Upper lobe of right lung (tissue), 1 donor: ENCODE measurements at regions not wholly inside any gene's neighbourhood (a gene's known extent, or its start where the extent isn't known, plus 50 kb on each side); places are given as distances from the start of the nearest gene placed in this dataset.

ENCODE experiments used
- ATAC-seq: fragments of 200-7000 bp; cut with Tn5 transposase; one replicate; pipeline ENCODE4 v1.9.1; 2020; ENCODE audit warnings: mild to moderate bottlenecking, moderate library complexity
- DNase-seq: peaks from one replicate; pipeline ENCODE4 v3.0.0-alpha.2; 2020
- H3K27ac ChIP-seq: fragments of 200-600 bp; one replicate; pipeline ENCODE4 v1.8.0; 2022
- H3K27me3 ChIP-seq: fragments of 200-600 bp; one replicate; pipeline ENCODE4 v1.8.0; 2022; ENCODE audit warnings: mild to moderate bottlenecking
- H3K36me3 ChIP-seq: fragments of 200-600 bp; one replicate; pipeline ENCODE4 v1.8.0; 2022
- H3K4me1 ChIP-seq: fragments of 200-600 bp; one replicate; pipeline ENCODE4 v1.8.0; 2022
- H3K4me3 ChIP-seq: fragments of 200-600 bp; one replicate; pipeline ENCODE4 v1.8.0; 2022; ENCODE audit warnings: mild to moderate bottlenecking
- H3K9me3 ChIP-seq: fragments of 200-600 bp; one replicate; pipeline ENCODE4 v1.8.0; 2022
- intact Hi-C: fragments of 100-400 bp; cut with DNase I; formaldehyde crosslinking; loops from one replicate; pipeline ENCODE4 v1.11.0; 2022
- TF ChIP-seq, protein P1 (sequence below): fragments of 200-600 bp; IDR thresholded peaks from one replicate; pipeline ENCODE4 v1.8.0; 2022; ENCODE audit warnings: antibody characterized with exemption
- donor health status: DM: no; HTN: yes; CAD: no; lungs with severe emphysema.

GRCh38 chr5:15008921-15009320 is 137.3 kb upstream of the ANKH start:
- no peaks in the 10 kb centered on the region for H3K36me3 ChIP-seq
- TF ChIP-seq, protein P1, sequence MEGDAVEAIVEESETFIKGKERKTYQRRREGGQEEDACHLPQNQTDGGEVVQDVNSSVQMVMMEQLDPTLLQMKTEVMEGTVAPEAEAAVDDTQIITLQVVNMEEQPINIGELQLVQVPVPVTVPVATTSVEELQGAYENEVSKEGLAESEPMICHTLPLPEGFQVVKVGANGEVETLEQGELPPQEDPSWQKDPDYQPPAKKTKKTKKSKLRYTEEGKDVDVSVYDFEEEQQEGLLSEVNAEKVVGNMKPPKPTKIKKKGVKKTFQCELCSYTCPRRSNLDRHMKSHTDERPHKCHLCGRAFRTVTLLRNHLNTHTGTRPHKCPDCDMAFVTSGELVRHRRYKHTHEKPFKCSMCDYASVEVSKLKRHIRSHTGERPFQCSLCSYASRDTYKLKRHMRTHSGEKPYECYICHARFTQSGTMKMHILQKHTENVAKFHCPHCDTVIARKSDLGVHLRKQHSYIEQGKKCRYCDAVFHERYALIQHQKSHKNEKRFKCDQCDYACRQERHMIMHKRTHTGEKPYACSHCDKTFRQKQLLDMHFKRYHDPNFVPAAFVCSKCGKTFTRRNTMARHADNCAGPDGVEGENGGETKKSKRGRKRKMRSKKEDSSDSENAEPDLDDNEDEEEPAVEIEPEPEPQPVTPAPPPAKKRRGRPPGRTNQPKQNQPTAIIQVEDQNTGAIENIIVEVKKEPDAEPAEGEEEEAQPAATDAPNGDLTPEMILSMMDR = no peak
- intact Hi-C loops = loop anchor here (5.0 kb wide), 1 partner anchor 282 kb away; no protein-coding TSS in a partner anchor
- no peak for ATAC-seq
- DNase-seq = no peak
- peak overlapping the region; percentile 0 for H3K27ac ChIP-seq
- H3K4me3 ChIP-seq = no peak overlapping the region
- no peaks in the 10 kb centered on the region for H3K27me3 ChIP-seq
- no peaks in the 10 kb centered on the region for H3K9me3 ChIP-seq
- peaks cover 20% of the 10 kb centered on the region for H3K4me1 ChIP-seq

DNA sequence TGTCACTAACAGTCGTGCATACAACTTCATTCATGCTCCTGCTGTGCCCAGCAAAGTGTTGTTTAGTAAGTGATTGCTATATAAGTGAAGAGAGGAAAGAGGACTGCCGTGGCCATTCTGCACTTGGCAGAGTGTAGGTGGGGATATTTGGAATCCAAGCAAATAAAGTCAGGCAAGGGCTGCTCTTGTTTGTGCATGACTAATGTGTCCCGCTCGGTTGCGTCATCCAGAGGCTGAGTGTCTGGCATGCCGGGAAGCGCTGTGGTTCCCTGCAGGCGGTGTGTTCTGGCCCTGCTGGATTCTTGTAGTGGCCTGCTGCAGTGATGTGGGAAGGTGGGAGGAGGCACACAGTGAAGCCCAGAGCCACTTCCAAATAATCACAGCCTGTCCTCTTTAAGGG is 136.9 kb upstream of the ANKH start:
- intact Hi-C loops = loop anchor here (5.0 kb wide), 1 partner anchor 281 kb away; no protein-coding TSS in a partner anchor

DNA sequence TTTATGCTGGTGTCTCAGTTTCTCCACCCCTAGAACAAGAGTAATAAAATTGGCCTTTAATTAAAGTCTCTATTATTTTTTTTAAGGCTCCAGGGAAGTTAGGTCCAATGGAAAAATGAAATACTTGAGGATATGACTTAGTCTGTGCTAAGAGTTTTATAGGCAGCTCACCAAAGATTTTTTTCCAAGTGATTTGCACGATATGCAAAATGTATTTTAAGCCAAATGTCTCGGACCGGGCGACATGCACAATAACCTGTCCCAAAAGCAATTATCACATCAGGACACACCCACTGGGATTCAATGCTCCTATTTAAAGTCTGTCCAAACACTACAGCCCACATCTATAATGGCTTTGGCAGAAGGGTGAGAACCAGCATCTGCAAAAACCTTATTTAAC is 136.1 kb upstream of the ANKH start:
- H3K4me1 ChIP-seq = peaks cover 20% of the 10 kb centered on the region
- no peaks in the 10 kb centered on the region for H3K9me3 ChIP-seq
- TF ChIP-seq, protein P1 = no peak
- no peaks in the 10 kb centered on the region for H3K36me3 ChIP-seq
- no peaks in the 10 kb centered on the region for H3K27me3 ChIP-seq
- H3K4me3 ChIP-seq = no peak overlapping the region
- H3K27ac ChIP-seq = no peak overlapping the region
- intact Hi-C loops = loop anchor here (5.0 kb wide), 1 partner anchor 280 kb away; no protein-coding TSS in a partner anchor
- DNase-seq = no peak
- no peak for ATAC-seq

More for the DNA sequence above, 136.9 kb upstream of the ANKH start:
- ATAC-seq (peak; percentile 97), DNase-seq (peak; percentile 92)
- H3K9me3 ChIP-seq = no peaks in the 10 kb centered on the region
- TF ChIP-seq, protein P1 = no peak
- H3K4me1 ChIP-seq = peaks cover 20% of the 10 kb centered on the region
- no peaks in the 10 kb centered on the region for H3K27me3 ChIP-seq
- peak overlapping the region; percentile 0 for H3K27ac ChIP-seq
- H3K36me3 ChIP-seq = no peaks in the 10 kb centered on the region
- no peak overlapping the region for H3K4me3 ChIP-seq

- H3K4me1 ChIP-seq = peaks cover 17% of the 10 kb centered on the region
- TF ChIP-seq, protein P1 = no peak
- no peaks in the 10 kb centered on the region for H3K36me3 ChIP-seq
- DNase-seq = no peak
- no peaks in the 10 kb centered on the region for H3K9me3 ChIP-seq
- H3K27ac ChIP-seq = no peak overlapping the region
- ATAC-seq = peak; percentile 60
- H3K4me3 ChIP-seq = no peak overlapping the region
- H3K27me3 ChIP-seq = no peaks in the 10 kb centered on the region
- intact Hi-C loops = no loop called here
These were observed 132.9 kb upstream of the ANKH start for GRCh38 chr5:15004506-15004905.

DNA sequence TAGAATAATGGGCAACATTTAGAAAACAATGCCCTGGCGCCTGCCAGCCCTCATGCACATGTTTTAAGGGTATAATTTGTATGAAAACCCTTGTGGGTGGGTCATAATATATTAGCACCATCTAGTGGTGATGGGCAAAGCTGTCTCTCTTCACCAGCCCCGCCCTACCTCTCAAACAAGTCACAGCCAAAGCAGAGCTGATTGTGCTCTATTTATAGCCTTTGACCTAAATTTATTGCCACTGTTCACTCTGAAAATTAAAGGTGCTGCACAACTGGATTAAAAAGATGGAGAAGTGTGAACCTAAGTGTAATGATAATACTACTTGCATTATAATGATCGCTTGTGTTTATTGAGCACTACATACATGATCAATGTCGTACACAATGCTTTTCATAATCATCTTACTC is 131.9 kb upstream of the ANKH start:
- Histone ChIP-seq H3K27ac (no peak overlapping the region), H3K4me1 (peaks cover 8% of the 10 kb centered on the region), H3K36me3 (no peaks in the 10 kb centered on the region), H3K9me3 (no peaks in the 10 kb centered on the region), H3K4me3 (no peak overlapping the region), H3K27me3 (no peaks in the 10 kb centered on the region)
- intact Hi-C loops = no loop called here
- ATAC-seq = peak; percentile 91
- TF ChIP-seq, protein P1 = peak; percentile 83
- DNase-seq = no peak

- no peak overlapping the region for H3K4me3 ChIP-seq
- intact Hi-C loops = no loop called here
These were observed 131.2 kb upstream of the ANKH start for GRCh38 chr5:15002791-15003190.

More at GRCh38 chr5:15002791-15003190, 131.2 kb upstream of the ANKH start:
- Histone ChIP-seq H3K4me1 (peaks cover under 1% of the 10 kb centered on the region), H3K27me3 (no peaks in the 10 kb centered on the region), H3K36me3 (no peaks in the 10 kb centered on the region), H3K9me3 (no peaks in the 10 kb centered on the region), H3K27ac (no peak overlapping the region)
- no peak for ATAC-seq
- no peak for DNase-seq
- TF ChIP-seq, protein P1 = no peak
